B cell (primary cell): ENCODE measurements at regions not wholly inside any gene's neighbourhood (a gene's known extent, or its start where the extent isn't known, plus 50 kb on each side); places are given as distances from the start of the nearest gene placed in this dataset.

Experiments used
- ATAC-seq: fragments of 200-7000 bp; cut with Tn5 transposase; one replicate; pipeline ENCODE4 v1.10.0; 2021; ENCODE audit warnings: low read depth, mild to moderate bottlenecking, moderate number of reproducible peaks, moderate library complexity
- CTCF ChIA-PET: fragments of 350-600 bp; sonication (Branson Sonifier 250); formaldehyde crosslinking; loops from one replicate; lab custom pipeline; 2021; ENCODE audit warnings: antibody characterized with exemption, inconsistent platforms; lab: Charles Lee
- POLR2A ChIA-PET: fragments of 350-600 bp; sonication (Branson Sonifier 250); formaldehyde crosslinking; loops from one replicate; lab custom pipeline; 2021; ENCODE audit warnings: antibody characterized with exemption; lab: Charles Lee
- DNase-seq: peaks from one replicate; pipeline ENCODE4 v3.0.0; 2013
- H2AFZ ChIP-seq: 2 replicates; pipeline ENCODE4 v1.6.1; 2012; ENCODE audit warnings: mild to moderate bottlenecking, low read depth, low read length; ENCODE audit not compliant: insufficient read depth, poor library complexity, severe bottlenecking
- H3K27ac ChIP-seq, 2 donors: 1 replicate in 1 of 2; 2 replicates in 1 of 2; pipeline ENCODE4 v1.5.1; 2012 to 2013; ENCODE audit warnings: low read length in 2 of 2, mild to moderate bottlenecking in 2 of 2, moderate library complexity in 1 of 2
- H3K27me3 ChIP-seq, 4 experiments: fragments of 200-600 bp in 1 of 4; sonication (generic) in 1 of 4; replicated peaks in 1 of 4; 1 replicate in 2 of 4; 2 replicates in 2 of 4; pipeline versions ENCODE4 v1.6.1 to v1.7.0; 2013 to 2016; ENCODE audit warnings: low read length in 3 of 4, mild to moderate bottlenecking in 2 of 4, mixed read lengths in 1 of 4, moderate library complexity in 1 of 4; ENCODE audit not compliant: insufficient read depth in 4 of 4, control insufficient read depth in 3 of 4; ENCODE audit errors: control extremely low read depth in 1 of 4
- H3K36me3 ChIP-seq, 2 experiments: replicated peaks in 1 of 2; 1 replicate in 1 of 2; 2 replicates in 1 of 2; pipeline versions ENCODE4 v1.6.1 to v1.7.1; 2013; ENCODE audit warnings: low read length in 1 of 2; ENCODE audit not compliant: insufficient read depth in 2 of 2, control insufficient read depth in 1 of 2; ENCODE audit errors: control extremely low read depth in 1 of 2, extremely low read depth in 1 of 2
- H3K4me1 ChIP-seq, 2 donors: fragments of 200-600 bp in 1 of 2; sonication (generic) in 1 of 2; 1 replicate in 1 of 2; 2 replicates in 1 of 2; pipeline versions ENCODE4 v1.5.1 to v1.6.1; 2013 to 2017; ENCODE audit warnings: low read length in 2 of 2; ENCODE audit not compliant: control insufficient read depth in 2 of 2, insufficient read depth in 2 of 2
- H3K4me2 ChIP-seq: replicated peaks from 2 replicates; pipeline ENCODE3; 2012; ENCODE audit warnings: mild to moderate bottlenecking, low read depth, low read length; ENCODE audit not compliant: poor library complexity, severe bottlenecking
- H3K4me3 ChIP-seq, 5 experiments: fragments of 200-600 bp in 1 of 5; sonication (generic) in 1 of 5; 1 replicate in 3 of 5; 2 replicates in 2 of 5; pipeline versions ENCODE4 v1.5.1 to v1.7.0; 2011 to 2016; ENCODE audit warnings: low read length in 4 of 5, mild to moderate bottlenecking in 4 of 5, low read depth in 2 of 5, control low read depth in 1 of 5, moderate library complexity in 1 of 5; ENCODE audit not compliant: insufficient read depth in 1 of 5; ENCODE audit errors: control extremely low read depth in 1 of 5, extremely low read depth in 1 of 5
- H3K79me2 ChIP-seq: fragments of 200-600 bp; sonication (generic); one replicate; pipeline ENCODE4 v1.6.0; 2016; ENCODE audit warnings: low read length; ENCODE audit not compliant: control insufficient read depth, insufficient read depth
- H3K9ac ChIP-seq: fragments of 200-600 bp; sonication (generic); 2 replicates; pipeline ENCODE4 v1.6.1; 2017; ENCODE audit warnings: mild to moderate bottlenecking, low read length, moderate library complexity
- H3K9me3 ChIP-seq, 3 donors: one replicate each; pipeline versions ENCODE4 v1.6.1 to v1.7.1; 2013; ENCODE audit warnings: low read length in 2 of 3; ENCODE audit not compliant: control insufficient read depth in 2 of 3, insufficient read depth in 1 of 3; ENCODE audit errors: control extremely low read depth in 1 of 3
- H4K20me1 ChIP-seq: 2 replicates; pipeline ENCODE4 v1.6.0; 2012; ENCODE audit warnings: mild to moderate bottlenecking, low read length; ENCODE audit not compliant: insufficient read depth, control insufficient read depth, poor library complexity, severe bottlenecking
- H3K27ac Mint-ChIP-seq: one replicate; pipeline ENCODE4 v1.8.0; 2021; ENCODE audit warnings: mixed read lengths
- H3K27me3 Mint-ChIP-seq: one replicate; pipeline ENCODE4 v1.8.0; 2021; ENCODE audit warnings: mixed read lengths
- H3K4me1 Mint-ChIP-seq: one replicate; pipeline ENCODE4 v1.8.0; 2021; ENCODE audit warnings: mixed read lengths
- H3K4me3 Mint-ChIP-seq: one replicate; pipeline ENCODE4 v1.8.0; 2021; ENCODE audit warnings: mixed read lengths
- H3K9me3 Mint-ChIP-seq: one replicate; pipeline ENCODE4 v1.8.0; 2022; ENCODE audit warnings: mixed read lengths; ENCODE audit not compliant: insufficient read depth
- EZH2 ChIP-seq: IDR thresholded peaks from 2 replicates; pipeline ENCODE4 v1.6.1; 2012; ENCODE audit warnings: borderline replicate concordance, low read depth, mild to moderate bottlenecking, moderate library complexity, low read length; ENCODE audit not compliant: insufficient read depth, poor library complexity, severe bottlenecking
- WGBS: methylation state at CpG from one replicate; pipeline ENCODE4 v1.1.5; 2013; ENCODE audit warnings: missing lambda C conversion rate; ENCODE audit not compliant: insufficient coverage; 5-methylcytosine and 5-hydroxymethylcytosine counted together
- intact Hi-C: fragments of 100-400 bp; cut with micrococcal nuclease; formaldehyde crosslinking; loops from one replicate; pipeline ENCODE4 v1.10.0; 2022
- TF ChIP-seq, protein P1 (sequence below): fragments of 200-600 bp; IDR thresholded peaks from one replicate; pipeline ENCODE4 v1.8.0; 2022; ENCODE audit warnings: antibody characterized with exemption, mild to moderate bottlenecking

DNA sequence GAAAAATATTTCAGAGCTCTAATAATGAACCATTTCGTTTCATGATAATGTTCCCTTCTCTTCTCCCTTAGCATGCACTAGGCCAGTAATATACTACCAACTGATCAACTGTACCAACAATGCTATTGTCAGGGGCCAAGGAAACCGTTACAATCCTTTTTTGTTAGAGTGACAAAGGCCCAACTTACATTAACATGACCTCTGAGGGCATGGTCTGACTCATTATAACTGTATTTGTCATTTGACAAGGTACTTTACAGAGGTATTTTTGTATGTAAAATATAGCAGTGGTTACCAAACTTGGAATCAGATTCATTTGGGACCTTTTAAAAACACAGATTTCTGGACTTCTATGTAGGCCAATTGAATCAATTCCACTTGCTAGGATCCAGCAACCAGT, 102.6 kb upstream of the RRP15 start:
- Histone ChIP-seq H3K4me3 (no peak overlapping the region), H2AFZ (no peak overlapping the region), H3K36me3 (no peaks in the 10 kb centered on the region), H3K79me2 (no peaks in the 10 kb centered on the region), H4K20me1 (no peaks in the 10 kb centered on the region), H3K4me2 (no peak overlapping the region), H3K27ac (no peak overlapping the region), H3K9me3 (no peaks in the 10 kb centered on the region), H3K27me3 (no peaks in the 10 kb centered on the region), H3K4me1 (no peaks in the 10 kb centered on the region), H3K9ac (no peak overlapping the region)
- POLR2A ChIA-PET: no interaction called here
- Mint-ChIP-seq H3K4me1 (no peaks in the 10 kb centered on the region), H3K9me3 (no peaks in the 10 kb centered on the region), H3K27ac (no peak overlapping the region), H3K4me3 (no peak overlapping the region), H3K27me3 (peaks cover 6% of the 10 kb centered on the region)
- ATAC-seq: no peak
- WGBS: 57% methylated on average over 1 of the region's 2 CpGs
- no peak for DNase-seq
- intact Hi-C loops: no loop called here
- TF ChIP-seq, protein P1, sequence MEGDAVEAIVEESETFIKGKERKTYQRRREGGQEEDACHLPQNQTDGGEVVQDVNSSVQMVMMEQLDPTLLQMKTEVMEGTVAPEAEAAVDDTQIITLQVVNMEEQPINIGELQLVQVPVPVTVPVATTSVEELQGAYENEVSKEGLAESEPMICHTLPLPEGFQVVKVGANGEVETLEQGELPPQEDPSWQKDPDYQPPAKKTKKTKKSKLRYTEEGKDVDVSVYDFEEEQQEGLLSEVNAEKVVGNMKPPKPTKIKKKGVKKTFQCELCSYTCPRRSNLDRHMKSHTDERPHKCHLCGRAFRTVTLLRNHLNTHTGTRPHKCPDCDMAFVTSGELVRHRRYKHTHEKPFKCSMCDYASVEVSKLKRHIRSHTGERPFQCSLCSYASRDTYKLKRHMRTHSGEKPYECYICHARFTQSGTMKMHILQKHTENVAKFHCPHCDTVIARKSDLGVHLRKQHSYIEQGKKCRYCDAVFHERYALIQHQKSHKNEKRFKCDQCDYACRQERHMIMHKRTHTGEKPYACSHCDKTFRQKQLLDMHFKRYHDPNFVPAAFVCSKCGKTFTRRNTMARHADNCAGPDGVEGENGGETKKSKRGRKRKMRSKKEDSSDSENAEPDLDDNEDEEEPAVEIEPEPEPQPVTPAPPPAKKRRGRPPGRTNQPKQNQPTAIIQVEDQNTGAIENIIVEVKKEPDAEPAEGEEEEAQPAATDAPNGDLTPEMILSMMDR: no peak
- no peak for TF ChIP-seq EZH2
- CTCF ChIA-PET: no interaction called here

DNA sequence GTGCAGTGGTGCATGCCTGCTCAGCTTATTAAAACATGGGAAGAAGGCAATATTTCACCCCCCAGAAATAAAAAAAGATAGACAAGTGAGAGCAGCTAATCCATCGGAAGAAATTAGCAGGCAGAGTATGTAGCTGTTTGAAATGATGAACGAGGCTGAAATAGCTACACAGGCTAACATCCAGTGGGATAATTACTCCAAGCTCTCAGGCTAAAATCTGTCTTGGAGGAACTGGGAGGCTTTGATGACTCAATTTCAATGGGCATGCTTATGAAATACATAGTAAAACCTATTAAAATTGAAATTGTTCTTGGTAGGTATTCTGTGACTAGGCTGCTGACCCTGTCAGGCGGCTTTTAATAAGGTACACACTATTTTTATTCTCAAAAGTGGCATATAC, 84.1 kb upstream of the RRP15 start:
- H3K27me3 ChIP-seq: no peaks in the 10 kb centered on the region
- no peaks in the 10 kb centered on the region for H3K4me1 ChIP-seq
- Mint-ChIP-seq H3K27ac (no peak overlapping the region), H3K9me3 (no peaks in the 10 kb centered on the region), H3K4me1 (no peaks in the 10 kb centered on the region), H3K27me3 (no peaks in the 10 kb centered on the region), H3K4me3 (no peak overlapping the region)
- no peaks in the 10 kb centered on the region for H4K20me1 ChIP-seq
- no peaks in the 10 kb centered on the region for H3K36me3 ChIP-seq
- no peaks in the 10 kb centered on the region for H3K79me2 ChIP-seq
- intact Hi-C loops: no loop called here
- ChIA-PET CTCF (no interaction called here), POLR2A (no interaction called here)
- no peak overlapping the region for H3K4me3 ChIP-seq
- no peak overlapping the region for H2AFZ ChIP-seq
- no peak overlapping the region for H3K27ac ChIP-seq
- H3K9me3 ChIP-seq: no peaks in the 10 kb centered on the region
- ATAC-seq (no peak), DNase-seq (no peak)
- no peak for TF ChIP-seq EZH2
- TF ChIP-seq, protein P1: no peak
- no peak overlapping the region for H3K9ac ChIP-seq
- no peak overlapping the region for H3K4me2 ChIP-seq
- no CpG with 5 or more reads among the region's 3 CpGs for WGBS
